Left kidney (tissue), 1 donor: ENCODE measurements at regions not wholly inside any gene's neighbourhood (a gene's known extent, or its start where the extent isn't known, plus 50 kb on each side); places are given as distances from the start of the nearest gene placed in this dataset.
A peak's percentile ranks its signal among the peaks of the same experiment; 100 is the strongest.
"Not testable (repeated sequence)": the region's sequence is repeated elsewhere in the genome, so short reads cannot be mapped to it uniquely, and the experiment has no call there.

ENCODE experiments used
- DNase-seq: peaks from one replicate; pipeline ENCODE4 v3.0.0-alpha.2; 2013

- DNase-seq, result no peak
Observed at GRCh38 chr1:104463126-104463697, 713.5 kb downstream of the AMY1C start.

DNA sequence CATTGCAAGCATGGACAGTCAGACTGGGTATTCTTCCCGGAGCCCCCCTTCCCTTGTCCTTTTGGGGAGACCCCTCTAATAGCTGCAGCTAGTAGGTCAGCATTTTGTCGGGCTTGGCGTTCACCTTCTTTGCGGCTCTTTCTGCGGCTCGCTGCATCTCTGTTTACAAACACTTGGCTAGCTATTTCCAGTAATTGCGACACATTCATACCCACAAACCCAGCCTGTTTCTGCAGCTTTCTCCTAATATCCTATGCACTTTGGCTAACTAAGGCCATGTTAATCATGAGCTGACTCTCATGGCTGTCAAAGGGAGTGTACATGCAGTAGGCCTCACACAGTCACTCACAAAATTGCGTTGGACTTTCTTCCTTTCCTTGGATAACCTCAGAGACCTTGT, 716.4 kb downstream of the AMY1C start:
- DNase-seq, result no peak

- DNase-seq, result no peak
Observed at GRCh38 chr1:104467590-104467989, 717.9 kb downstream of the AMY1C start.

DNA sequence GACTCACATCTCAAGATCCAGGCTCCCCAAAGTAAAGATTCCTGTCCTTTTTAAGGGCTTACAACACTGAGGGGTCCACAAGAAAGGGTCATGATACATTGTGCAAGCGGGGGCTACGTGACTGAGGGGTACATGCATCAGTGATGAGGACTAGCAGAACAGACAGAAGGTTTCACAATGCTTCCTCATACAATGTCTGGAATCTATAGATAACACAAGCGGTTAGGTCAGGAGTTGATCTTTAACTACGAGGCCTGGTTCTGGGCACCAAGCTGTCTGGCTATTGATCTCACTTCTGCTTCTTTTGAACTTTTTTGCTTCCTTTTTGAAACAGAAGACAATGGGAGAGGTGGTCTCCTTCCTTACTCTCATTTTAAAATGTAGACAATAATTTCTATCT, 718.6 kb downstream of the AMY1C start:
- DNase-seq, result no peak

GRCh38 chr1:104476126-104476525, 726.4 kb downstream of the AMY1C start:
- DNase-seq, result no peak

DNA sequence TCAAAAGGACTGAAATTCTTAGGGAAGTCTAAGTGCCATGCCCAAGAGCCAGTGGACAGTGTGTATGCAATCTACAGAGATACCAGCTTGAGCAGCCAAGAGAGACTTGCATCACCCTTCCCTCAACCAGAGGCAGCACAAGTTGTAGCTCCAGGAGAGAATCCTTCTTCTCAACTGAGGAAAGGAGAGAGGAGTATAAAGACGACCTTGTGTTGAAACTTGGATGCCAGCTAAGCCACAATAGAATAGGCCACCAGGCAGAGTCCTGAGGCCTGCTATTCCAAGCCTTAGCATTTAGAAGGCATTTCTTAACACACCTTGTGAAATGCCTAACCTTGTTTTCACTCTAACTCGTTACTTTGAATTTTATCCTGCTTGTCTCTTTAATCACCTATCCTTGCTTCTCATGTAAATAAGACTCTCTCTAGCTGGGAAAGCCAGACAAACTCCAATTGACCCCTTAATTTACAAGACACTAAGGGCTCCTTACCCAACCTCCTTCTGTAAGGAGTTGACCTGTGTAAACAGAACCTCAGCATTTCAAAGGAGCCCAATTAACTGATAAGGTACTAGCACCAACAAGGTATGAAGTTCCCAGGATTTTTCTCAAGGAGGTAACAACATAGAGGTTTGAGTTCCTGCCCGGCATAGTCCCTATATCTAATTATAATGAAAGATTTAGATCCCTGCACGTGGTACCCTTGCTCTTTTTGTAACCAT, 738.8 kb downstream of the AMY1C start:
- no peak for DNase-seq

GRCh38 chr1:104526158-104526795, 776.6 kb downstream of the AMY1C start:
- DNase-seq, result no peak

- DNase-seq, result no peak
Observed at GRCh38 chr1:104531990-104532389, 782.3 kb downstream of the AMY1C start.

GRCh38 chr1:104574620-104575019, 824.9 kb downstream of the AMY1C start:
- DNase-seq, result no peak

- no peak for DNase-seq
Observed at GRCh38 chr1:104592926-104593325, 843.2 kb downstream of the AMY1C start.

DNA sequence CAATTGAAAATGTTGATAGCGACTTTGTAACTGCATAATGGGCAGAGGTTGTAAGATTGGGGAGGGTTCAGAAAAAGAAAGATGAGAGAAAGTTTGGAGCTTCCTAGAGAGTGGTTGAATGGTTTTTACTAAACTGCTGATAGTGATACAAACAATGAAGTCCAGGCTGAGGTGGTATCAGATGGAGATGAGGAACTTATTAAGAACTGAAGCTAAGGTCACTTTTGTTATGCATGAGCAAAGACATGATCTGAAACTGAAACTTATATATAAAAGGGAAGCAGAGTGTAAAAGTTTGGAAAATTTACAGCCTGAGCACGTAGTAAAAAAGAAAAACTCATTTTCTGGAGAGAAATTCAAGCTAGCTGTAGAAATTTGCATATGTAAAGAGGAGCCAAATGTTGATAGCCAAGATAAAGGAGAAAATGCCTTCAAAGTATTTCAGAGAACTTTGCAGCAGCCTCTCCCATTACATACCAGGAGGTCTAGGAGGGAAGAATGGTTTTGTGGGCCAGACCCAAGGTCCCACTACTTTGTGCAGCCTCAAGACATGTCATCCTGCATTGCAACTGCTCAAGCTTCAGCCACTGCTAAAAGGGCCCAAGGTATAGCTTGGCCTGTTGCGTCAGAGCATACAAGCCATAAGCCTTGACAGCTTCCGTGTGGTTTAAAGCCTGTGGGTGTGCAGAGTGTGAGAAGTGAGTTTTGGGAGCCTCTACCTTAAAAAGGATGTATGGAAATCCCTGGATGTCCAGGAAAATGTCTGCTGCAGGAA, 843.9 kb downstream of the AMY1C start:
- DNase-seq, result no peak

GRCh38 chr1:104617474-104617873, 867.8 kb downstream of the AMY1C start:
- DNase-seq, result no peak

DNA sequence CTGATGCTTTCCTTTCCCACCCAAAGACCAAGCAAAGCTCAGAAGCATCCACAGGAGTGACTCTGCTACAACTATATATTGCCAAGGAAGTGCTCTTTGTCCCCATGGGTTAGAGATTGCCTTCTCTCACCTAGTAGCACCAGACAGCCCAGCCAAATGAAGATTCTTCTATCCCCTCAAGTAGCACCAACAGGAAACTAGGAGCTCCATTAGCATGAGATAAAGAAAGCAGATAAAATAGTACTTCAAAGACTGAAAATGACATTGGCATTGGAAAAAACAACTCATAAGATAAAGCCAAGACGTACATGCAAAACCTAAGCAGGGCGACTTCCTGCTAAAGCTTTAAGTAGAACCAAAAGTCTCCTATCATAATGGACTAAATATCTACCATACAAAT, 871.5 kb downstream of the AMY1C start:
- no peak for DNase-seq

GRCh38 chr1:104624538-104624937, 874.8 kb downstream of the AMY1C start:
- DNase-seq, result no peak

GRCh38 chr1:104629589-104629988, 879.9 kb downstream of the AMY1C start:
- no peak for DNase-seq

GRCh38 chr1:104630567-104631149, 881.0 kb downstream of the AMY1C start:
- no peak for DNase-seq

DNA sequence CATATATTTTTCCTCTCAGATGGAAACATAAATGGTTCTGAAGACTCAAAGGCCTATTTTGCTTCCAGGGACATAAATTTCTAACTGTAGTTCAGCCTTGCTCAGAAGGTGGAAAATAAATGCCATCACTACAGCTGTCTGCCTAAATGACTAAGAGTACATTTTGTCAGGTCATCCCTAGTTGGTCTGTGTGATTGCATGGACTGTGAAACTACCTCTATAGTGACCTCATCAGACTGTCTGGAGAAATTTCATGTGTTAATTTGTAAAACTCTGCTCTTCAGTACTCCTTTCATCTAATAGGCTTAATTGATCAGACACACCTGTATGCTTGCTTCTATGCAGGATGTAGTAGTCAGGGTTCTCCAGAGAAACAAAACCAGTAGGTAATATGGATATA, 886.9 kb downstream of the AMY1C start:
- DNase-seq, result no peak

- DNase-seq, result no peak
Observed at GRCh38 chr1:104646233-104646632, 896.5 kb downstream of the AMY1C start.

- DNase-seq, result peak; percentile 18
Observed at GRCh38 chr1:104648269-104648691, 898.6 kb downstream of the AMY1C start.

DNA sequence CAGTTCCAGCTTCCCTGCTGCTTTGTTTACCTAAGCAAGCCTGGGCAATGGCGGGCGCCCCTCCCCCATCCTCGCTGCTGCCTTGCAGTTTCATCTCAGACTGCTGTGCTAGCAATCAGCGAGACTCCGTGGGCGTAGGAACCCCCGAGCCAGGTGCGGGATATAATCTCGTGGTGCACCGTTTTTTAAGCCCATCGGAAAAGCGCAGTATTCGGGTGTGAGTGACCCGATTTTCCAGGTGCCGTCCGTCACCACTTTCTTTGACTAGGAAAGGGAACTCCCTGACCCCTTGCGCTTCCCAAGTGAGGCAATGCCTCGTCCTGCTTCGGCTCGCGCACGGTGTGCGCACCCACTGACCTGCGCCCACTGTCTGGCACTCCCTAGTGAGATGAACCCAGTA, 914.7 kb downstream of the AMY1C start:
- not testable (repeated sequence) for DNase-seq

GRCh38 chr1:104665300-104665699, 915.6 kb downstream of the AMY1C start:
- no peak for DNase-seq

DNA sequence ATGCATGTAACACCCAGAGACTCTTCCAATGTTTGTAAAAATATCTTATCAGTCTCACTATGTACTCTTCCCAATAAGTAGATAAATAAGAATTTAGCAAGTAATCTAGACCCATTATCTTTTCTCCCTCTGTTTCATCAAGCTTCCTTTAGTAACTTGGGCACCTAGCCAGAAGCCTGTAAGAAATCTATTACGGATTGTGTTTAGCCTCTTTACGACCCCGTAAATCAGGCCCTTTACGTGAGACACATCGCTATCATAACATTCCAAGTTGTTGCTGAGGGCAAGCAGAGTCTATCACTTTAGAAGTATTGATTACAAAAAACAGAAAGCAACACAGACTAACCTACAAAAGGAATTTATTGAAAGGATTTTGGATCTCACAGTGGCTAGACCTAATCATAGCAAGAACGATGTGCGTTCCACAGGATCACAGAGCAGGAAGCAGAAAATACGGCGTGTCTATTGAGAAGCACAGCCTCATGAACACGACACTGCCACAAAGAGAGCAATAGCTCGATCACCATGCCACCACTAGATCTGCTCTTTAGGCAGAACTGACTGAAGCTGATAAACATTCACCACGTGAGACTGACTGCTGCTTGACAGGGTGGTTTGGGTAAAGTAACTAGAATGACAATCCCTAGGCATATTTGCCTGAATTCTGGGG, 922.1 kb downstream of the AMY1C start:
- peak; percentile 25 for DNase-seq
